ENCODE measurements at regions not wholly inside any gene's neighbourhood (a gene's known extent, or its start where the extent isn't known, plus 50 kb on each side); places are given as distances from the start of the nearest gene placed in this dataset.

- no peak overlapping the region for H3K9ac ChIP-seq (ENCODE audit: low read depth in 1 of 2, low read length in 2 of 2)
- 64% methylated on average over 8 of the region's 8 CpGs for WGBS
Observed at GRCh38 chr10:127678091-127678490, 58.9 kb upstream of the FOXI2 start.

DNA sequence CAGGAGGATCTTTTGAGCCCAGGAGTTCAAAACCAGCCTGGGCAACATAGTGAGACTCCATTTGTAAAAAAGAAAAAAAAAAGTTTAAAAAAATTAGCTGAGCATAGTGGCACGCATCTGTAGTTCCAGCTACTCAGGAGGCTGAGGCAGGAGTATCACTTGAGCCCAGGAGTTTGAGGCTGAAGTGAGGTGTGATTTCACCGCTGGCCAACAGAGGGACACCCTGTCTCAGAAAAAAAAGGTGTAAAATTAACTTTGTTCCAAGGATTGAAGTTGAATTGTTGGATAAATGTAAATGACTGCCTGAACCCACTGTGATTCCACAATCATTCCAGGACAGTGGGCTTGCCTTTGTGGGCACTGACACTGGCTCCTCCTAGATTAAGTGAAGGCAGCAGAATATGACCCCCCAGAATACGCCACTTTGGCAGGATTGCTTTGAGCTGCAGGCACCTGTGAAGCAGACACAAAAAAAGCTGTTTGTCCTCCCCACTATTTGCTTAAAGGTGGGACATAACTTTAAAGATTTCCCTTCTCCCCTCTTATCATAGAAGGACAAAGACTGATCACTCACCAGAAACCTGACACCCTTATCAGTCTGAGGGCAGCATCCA is 57.2 kb upstream of the FOXI2 start:
- Histone ChIP-seq H3K4me1 (ENCODE audit: control insufficient read depth in 4 of 4, insufficient read depth in 4 of 4, low read length in 3 of 4) (no peaks in the 10 kb centered on the region), H3K36me3 (ENCODE audit: control insufficient read depth in 4 of 4, insufficient read depth in 3 of 4, low read depth in 1 of 4, low read length in 3 of 4) (no peaks in the 10 kb centered on the region), H3K9me3 (ENCODE audit: control insufficient read depth in 4 of 4, low read length in 3 of 4) (no peaks in the 10 kb centered on the region), H3K9ac (ENCODE audit: low read depth in 1 of 2, low read length in 2 of 2) (no peak overlapping the region), H3K27me3 (ENCODE audit: control insufficient read depth in 4 of 4, insufficient read depth in 4 of 4, low read length in 3 of 4) (peaks cover 0 to 6% (median under 1%) of the 10 kb centered on the region in 4 donors), H3K27ac (ENCODE audit: low read depth in 1 of 2, low read length in 2 of 2) (no peak overlapping the region), H3K4me3 (ENCODE audit: low read depth in 1 of 3, low read length in 3 of 3) (no peak overlapping the region)
- TF ChIP-seq SP1 (IDR thresholded peaks at IDR 0.05), result no peak
- TF ChIP-seq, protein P1, sequence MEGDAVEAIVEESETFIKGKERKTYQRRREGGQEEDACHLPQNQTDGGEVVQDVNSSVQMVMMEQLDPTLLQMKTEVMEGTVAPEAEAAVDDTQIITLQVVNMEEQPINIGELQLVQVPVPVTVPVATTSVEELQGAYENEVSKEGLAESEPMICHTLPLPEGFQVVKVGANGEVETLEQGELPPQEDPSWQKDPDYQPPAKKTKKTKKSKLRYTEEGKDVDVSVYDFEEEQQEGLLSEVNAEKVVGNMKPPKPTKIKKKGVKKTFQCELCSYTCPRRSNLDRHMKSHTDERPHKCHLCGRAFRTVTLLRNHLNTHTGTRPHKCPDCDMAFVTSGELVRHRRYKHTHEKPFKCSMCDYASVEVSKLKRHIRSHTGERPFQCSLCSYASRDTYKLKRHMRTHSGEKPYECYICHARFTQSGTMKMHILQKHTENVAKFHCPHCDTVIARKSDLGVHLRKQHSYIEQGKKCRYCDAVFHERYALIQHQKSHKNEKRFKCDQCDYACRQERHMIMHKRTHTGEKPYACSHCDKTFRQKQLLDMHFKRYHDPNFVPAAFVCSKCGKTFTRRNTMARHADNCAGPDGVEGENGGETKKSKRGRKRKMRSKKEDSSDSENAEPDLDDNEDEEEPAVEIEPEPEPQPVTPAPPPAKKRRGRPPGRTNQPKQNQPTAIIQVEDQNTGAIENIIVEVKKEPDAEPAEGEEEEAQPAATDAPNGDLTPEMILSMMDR (IDR thresholded peaks at IDR 0.05; ENCODE audit: low read depth, low read length, missing input control), result peak; percentile 10
- WGBS, result 56% methylated on average over 3 of the region's 3 CpGs
- DNase-seq (ENCODE audit: low spot score), result no peak

More at GRCh38 chr10:127678091-127678490, 58.9 kb upstream of the FOXI2 start:
- H3K36me3 ChIP-seq (ENCODE audit: control insufficient read depth in 4 of 4, insufficient read depth in 3 of 4, low read depth in 1 of 4, low read length in 3 of 4), result no peaks in the 10 kb centered on the region
- no peaks in the 10 kb centered on the region for H3K4me1 ChIP-seq (ENCODE audit: control insufficient read depth in 4 of 4, insufficient read depth in 4 of 4, low read length in 3 of 4)
- H3K4me3 ChIP-seq (ENCODE audit: low read depth in 1 of 3, low read length in 3 of 3), result no peak overlapping the region
- no peaks in the 10 kb centered on the region for H3K9me3 ChIP-seq (ENCODE audit: control insufficient read depth in 4 of 4, low read length in 3 of 4)
- peaks cover 0 to 6% (median 2%) of the 10 kb centered on the region in 4 donors for H3K27me3 ChIP-seq (ENCODE audit: control insufficient read depth in 4 of 4, insufficient read depth in 4 of 4, low read length in 3 of 4)
- DNase-seq (ENCODE audit: low spot score), result no peak
- TF ChIP-seq NR2F2 (IDR thresholded peaks at IDR 0.05) (no peak), RXRA (IDR thresholded peaks at IDR 0.05) (no peak), TAF1 (conservative IDR thresholded peaks at IDR 0.05) (no peak), SP1 (IDR thresholded peaks at IDR 0.05) (no peak), HNF4G (IDR thresholded peaks at IDR 0.05) (no peak), HNF4A (conservative IDR thresholded peaks at IDR 0.05) (no peak), REST (IDR thresholded peaks at IDR 0.05) (no peak), RAD21 (IDR thresholded peaks at IDR 0.05) (no peak), YY1 (IDR thresholded peaks at IDR 0.05) (no peak)
- no peak overlapping the region for H3K27ac ChIP-seq (ENCODE audit: low read depth in 1 of 2, low read length in 2 of 2)
